ENCODE measurements at regions not wholly inside any gene's neighbourhood (a gene's known extent, or its start where the extent isn't known, plus 50 kb on each side); places are given as distances from the start of the nearest gene placed in this dataset.

GRCh38 chr3:107939691-107940442, 151.0 kb downstream of the CD47 start:
- TF ChIP-seq CTCF (IDR thresholded peaks at IDR 0.05) (no peak), POLR2A (IDR thresholded peaks at IDR 0.05) (no peak)

All from esophagus squamous epithelium (tissue), 4 donors.